KMS-11 (cell line): ENCODE measurements at regions not wholly inside any gene's neighbourhood (a gene's known extent, or its start where the extent isn't known, plus 50 kb on each side); places are given as distances from the start of the nearest gene placed in this dataset.

Source experiments
- H2AFZ ChIP-seq: fragments of 200-600 bp; sonication (generic); 2 replicates; pipeline ENCODE4 v1.6.1; 2016; ENCODE audit warnings: antibody characterized with exemption, mixed run types, low read depth
- H3K27ac ChIP-seq: fragments of 200-600 bp; sonication (generic); 2 replicates; pipeline ENCODE4 v1.6.1; 2016; ENCODE audit warnings: mild to moderate bottlenecking, mixed run types
- H3K27me3 ChIP-seq: fragments of 200-600 bp; sonication (generic); 2 replicates; pipeline ENCODE4 v1.6.1; 2017; ENCODE audit warnings: mild to moderate bottlenecking, low read depth, mixed run types, moderate library complexity; ENCODE audit not compliant: insufficient read depth
- H3K36me3 ChIP-seq: fragments of 200-600 bp; sonication (generic); 2 replicates; pipeline ENCODE4 v1.6.1; 2017; ENCODE audit warnings: mild to moderate bottlenecking, mixed run types; ENCODE audit not compliant: insufficient read depth
- H3K4me1 ChIP-seq: fragments of 200-600 bp; sonication (generic); 2 replicates; pipeline ENCODE4 v1.6.1; 2016; ENCODE audit warnings: mild to moderate bottlenecking, low read depth, mixed run types; ENCODE audit not compliant: poor library complexity, severe bottlenecking
- H3K4me2 ChIP-seq: fragments of 200-600 bp; sonication (generic); 2 replicates; pipeline ENCODE4 v1.7.0; 2016; ENCODE audit warnings: mild to moderate bottlenecking, mixed run types
- H3K4me3 ChIP-seq: fragments of 200-600 bp; sonication (generic); IDR thresholded peaks from 2 replicates; pipeline ENCODE4 v1.6.1; 2017; ENCODE audit warnings: low read depth, low read length, mixed read lengths; ENCODE audit not compliant: insufficient read depth
- H3K79me2 ChIP-seq: fragments of 200-600 bp; sonication (generic); 2 replicates; pipeline ENCODE4 v1.6.1; 2016; ENCODE audit warnings: low read depth, mixed run types; ENCODE audit not compliant: insufficient read depth
- H3K9ac ChIP-seq: fragments of 200-600 bp; sonication (generic); 2 replicates; pipeline ENCODE4 v1.6.1; 2016; ENCODE audit warnings: mild to moderate bottlenecking, mixed run types
- H4K20me1 ChIP-seq: fragments of 200-600 bp; sonication (generic); 2 replicates; pipeline ENCODE4 v1.6.1; 2016; ENCODE audit warnings: mild to moderate bottlenecking, mixed run types; ENCODE audit not compliant: insufficient read depth
- TF ChIP-seq, protein P1 (sequence below): fragments of 200-600 bp; sonication (generic); conservative IDR thresholded peaks from 2 replicates; pipeline ENCODE4 v1.6.1; 2017; ENCODE audit warnings: low read depth, mild to moderate bottlenecking, antibody characterized with exemption, low read length, moderate library complexity, mixed read lengths

DNA sequence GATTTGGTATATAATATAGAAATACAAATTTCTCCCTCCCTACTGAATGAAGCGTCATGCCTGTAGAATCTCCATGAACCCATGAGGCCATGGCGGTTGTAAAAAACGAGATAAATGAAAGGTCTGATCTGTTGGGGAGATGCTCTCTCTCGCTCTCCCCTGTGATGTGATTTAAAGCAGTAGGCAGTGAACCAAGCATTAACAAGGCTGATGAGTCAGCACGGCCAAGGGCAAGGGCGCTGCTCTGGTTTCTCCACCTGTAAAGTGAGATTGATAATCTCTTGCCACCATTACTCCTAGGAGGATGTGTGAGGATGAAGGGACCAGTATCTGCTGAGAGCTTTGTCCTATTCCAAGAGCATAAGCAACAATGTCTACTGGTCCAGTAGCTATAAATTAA lies 553.3 kb downstream of the CMPK2 start:
- Histone ChIP-seq H3K4me3 (no peak overlapping the region), H3K36me3 (no peaks in the 10 kb centered on the region), H3K4me2 (no peak overlapping the region), H2AFZ (no peak overlapping the region), H3K9ac (no peak overlapping the region), H4K20me1 (no peaks in the 10 kb centered on the region), H3K27me3 (no peaks in the 10 kb centered on the region), H3K79me2 (no peaks in the 10 kb centered on the region), H3K27ac (no peak overlapping the region), H3K4me1 (no peaks in the 10 kb centered on the region)
- TF ChIP-seq, protein P1, sequence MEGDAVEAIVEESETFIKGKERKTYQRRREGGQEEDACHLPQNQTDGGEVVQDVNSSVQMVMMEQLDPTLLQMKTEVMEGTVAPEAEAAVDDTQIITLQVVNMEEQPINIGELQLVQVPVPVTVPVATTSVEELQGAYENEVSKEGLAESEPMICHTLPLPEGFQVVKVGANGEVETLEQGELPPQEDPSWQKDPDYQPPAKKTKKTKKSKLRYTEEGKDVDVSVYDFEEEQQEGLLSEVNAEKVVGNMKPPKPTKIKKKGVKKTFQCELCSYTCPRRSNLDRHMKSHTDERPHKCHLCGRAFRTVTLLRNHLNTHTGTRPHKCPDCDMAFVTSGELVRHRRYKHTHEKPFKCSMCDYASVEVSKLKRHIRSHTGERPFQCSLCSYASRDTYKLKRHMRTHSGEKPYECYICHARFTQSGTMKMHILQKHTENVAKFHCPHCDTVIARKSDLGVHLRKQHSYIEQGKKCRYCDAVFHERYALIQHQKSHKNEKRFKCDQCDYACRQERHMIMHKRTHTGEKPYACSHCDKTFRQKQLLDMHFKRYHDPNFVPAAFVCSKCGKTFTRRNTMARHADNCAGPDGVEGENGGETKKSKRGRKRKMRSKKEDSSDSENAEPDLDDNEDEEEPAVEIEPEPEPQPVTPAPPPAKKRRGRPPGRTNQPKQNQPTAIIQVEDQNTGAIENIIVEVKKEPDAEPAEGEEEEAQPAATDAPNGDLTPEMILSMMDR, result no peak

DNA sequence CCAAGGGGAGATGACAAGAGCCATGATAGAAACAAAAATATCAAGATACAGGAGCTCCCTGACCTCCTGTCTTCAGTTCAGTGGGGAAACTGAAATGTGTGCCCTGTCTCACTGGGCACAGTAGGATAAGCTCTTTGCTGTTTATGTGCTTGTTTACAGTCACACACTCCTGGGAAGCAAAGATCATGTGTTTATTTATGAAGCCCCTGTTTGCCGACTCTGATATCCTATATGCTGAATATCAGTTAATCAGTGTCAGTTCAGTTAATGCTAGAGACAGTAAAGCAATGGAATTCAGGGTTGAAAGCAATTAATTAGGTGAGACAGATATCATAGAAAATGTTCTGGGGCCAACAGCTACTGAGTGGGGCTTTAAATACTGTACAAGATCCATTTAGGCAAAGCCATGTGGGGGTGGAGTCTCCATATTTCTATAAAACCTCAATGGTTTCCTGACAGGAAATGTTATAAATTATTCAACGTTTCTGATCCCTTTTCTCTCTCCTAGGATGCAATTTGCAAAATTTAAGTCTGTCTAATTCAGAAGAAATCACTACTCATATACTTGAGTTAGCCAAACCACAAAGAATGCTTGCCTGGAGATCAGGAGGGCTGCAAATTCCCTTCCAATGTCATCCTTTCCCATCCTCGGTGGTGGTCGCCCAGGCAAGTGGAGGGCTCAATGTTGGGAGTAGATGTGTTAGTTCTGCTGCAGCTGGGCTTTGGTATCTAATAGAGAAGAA lies 551.3 kb downstream of the CMPK2 start:
- no peaks in the 10 kb centered on the region for H3K79me2 ChIP-seq
- no peaks in the 10 kb centered on the region for H3K36me3 ChIP-seq
- no peak overlapping the region for H3K4me3 ChIP-seq
- TF ChIP-seq, protein P1, result no peak
- H2AFZ ChIP-seq, result no peak overlapping the region
- no peaks in the 10 kb centered on the region for H4K20me1 ChIP-seq
- no peak overlapping the region for H3K4me2 ChIP-seq
- no peaks in the 10 kb centered on the region for H3K4me1 ChIP-seq
- H3K27me3 ChIP-seq, result no peaks in the 10 kb centered on the region
- H3K9ac ChIP-seq, result no peak overlapping the region
- no peak overlapping the region for H3K27ac ChIP-seq

DNA sequence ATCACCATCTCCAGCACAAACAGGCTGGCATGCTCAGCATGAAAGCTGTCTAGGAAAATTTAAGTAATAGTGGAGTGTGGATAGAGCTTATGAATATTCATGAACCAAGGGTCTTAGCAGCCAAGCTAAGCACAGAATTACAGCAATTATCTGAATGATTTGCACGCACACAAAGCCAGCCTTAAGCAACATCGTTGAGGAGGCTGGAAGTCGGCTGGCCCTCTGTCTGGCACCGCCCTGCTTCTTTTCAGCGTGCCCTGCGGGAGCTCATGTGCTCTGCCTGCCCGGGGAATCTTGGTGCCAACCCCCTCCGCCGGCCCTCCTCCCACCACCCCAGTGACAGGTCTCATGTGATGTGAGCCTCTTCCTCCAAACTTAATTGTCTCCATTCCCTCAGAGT lies 540.1 kb downstream of the CMPK2 start:
- Histone ChIP-seq H3K79me2 (no peaks in the 10 kb centered on the region), H3K9ac (no peak overlapping the region), H3K27ac (no peak overlapping the region), H3K27me3 (no peaks in the 10 kb centered on the region), H3K36me3 (no peaks in the 10 kb centered on the region), H3K4me2 (no peak overlapping the region), H2AFZ (no peak overlapping the region), H3K4me1 (no peaks in the 10 kb centered on the region), H3K4me3 (no peak overlapping the region), H4K20me1 (no peaks in the 10 kb centered on the region)
- TF ChIP-seq, protein P1, result no peak

DNA sequence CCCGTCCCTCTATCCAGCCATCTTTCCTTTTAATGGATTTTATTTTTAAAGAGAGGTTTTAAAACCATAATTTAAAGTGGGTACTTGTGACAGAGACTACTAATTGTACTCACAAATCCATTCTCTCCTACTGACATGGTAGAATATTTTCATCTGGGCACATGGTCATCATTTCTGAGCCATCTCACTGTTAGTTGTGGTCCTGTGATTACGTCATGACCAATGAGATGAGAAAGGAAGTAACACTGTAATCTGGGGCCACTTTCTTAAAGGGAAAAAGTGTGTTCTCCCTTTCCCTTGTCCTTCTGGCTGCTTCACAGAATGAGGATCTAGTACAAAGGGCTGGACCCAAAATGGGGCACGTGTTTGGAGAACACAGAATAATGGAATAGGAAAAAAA lies 538.7 kb downstream of the CMPK2 start:
- Histone ChIP-seq H3K4me2 (no peak overlapping the region), H3K79me2 (no peaks in the 10 kb centered on the region), H3K4me3 (no peak overlapping the region), H3K4me1 (no peaks in the 10 kb centered on the region), H3K27me3 (no peaks in the 10 kb centered on the region), H4K20me1 (no peaks in the 10 kb centered on the region), H2AFZ (no peak overlapping the region), H3K27ac (no peak overlapping the region), H3K36me3 (no peaks in the 10 kb centered on the region), H3K9ac (no peak overlapping the region)
- TF ChIP-seq, protein P1, result no peak
